Stimulated activated CD4-positive, alpha-beta T cell treated with anti-CD3 and anti-CD28 coated beads, Interleukin-4, amount 100 ng/mL, for 4 hours (primary cell): ENCODE measurements at regions not wholly inside any gene's neighbourhood (a gene's known extent, or its start where the extent isn't known, plus 50 kb on each side); places are given as distances from the start of the nearest gene placed in this dataset.
"Not testable (repeated sequence)": the region's sequence is repeated elsewhere in the genome, so short reads cannot be mapped to it uniquely, and the experiment has no call there.

Experiments used
- DNase-seq, 2 experiments: peaks; one replicate each; pipeline ENCODE4 v3.0.0-alpha.2; 2020

GRCh38 chr9:71632776-71633175 lies 135.5 kb downstream of the CEMIP2 start:
- DNase-seq, result no peak

- DNase-seq, result no peak
These were observed 137.8 kb downstream of the CEMIP2 start for GRCh38 chr9:71630377-71630995.

DNA sequence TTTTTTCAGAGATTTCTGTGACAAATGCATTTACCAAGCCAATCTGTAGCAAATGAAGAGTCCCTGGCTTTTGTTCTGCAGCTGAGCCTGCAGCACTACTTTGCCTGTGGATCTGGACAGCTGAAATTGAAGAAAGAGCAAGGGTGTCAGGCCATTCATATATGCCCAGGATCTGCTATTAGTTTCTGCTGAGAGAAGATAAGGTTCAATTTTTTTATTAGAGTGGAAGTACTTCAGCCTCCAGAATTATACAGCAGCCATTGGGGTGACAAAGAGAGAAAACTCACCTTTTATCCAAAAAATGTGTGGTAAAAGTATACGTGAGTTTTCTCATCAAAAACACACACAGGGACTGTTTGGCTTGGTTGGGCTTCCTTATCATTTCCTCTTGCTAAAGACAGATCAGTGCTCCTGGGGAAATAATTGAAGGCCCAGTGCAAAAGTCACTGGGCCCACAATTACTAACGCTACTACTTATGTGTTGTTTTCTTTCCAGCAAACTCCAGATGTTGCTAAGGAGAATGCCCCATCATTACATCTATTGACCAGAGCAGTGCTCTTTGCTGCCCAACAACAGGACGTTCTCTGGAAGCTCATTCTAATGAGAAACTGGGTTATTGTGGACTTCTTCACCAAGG lies 138.6 kb downstream of the CEMIP2 start:
- no peak for DNase-seq

DNA sequence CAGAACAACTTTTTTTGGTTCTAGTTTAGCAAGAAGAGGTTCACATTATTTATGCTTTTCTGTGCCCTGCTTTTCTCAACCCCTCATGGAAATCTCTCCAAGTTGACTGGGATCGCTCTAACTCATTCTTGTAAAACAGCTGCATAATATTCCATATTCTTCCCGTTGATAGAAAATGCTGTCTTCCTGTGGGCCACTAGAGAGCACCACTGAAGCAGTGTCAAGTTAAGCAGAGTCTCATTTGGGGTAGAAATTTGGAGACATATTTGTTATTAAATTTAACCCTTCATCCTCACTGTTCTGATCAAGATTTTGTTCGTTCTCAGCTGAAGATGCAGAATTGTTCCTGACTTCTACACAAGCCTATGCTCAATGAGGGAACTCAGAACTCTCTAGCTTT lies 140.1 kb downstream of the CEMIP2 start:
- no peak for DNase-seq

DNA sequence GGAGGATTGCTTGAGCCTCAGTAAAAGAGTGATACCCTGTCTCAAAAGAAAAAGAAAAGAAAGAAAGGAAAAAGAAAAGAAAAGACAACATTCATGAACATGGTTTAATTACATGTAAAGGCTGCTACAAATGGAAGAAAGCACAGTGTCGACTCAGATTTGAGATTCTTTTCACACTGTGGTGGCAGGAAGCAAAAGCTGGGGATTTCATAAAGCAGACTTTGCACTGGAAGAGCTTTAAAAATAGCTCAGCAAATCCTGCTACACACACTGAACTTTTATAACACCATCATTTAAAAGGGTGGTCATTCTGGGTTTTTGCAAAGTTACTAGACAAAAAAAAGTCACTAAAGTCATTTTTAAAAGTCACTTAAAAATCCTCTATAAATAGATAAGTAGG lies 140.8 kb downstream of the CEMIP2 start:
- DNase-seq, result no peak

- no peak for DNase-seq
These were observed 141.9 kb downstream of the CEMIP2 start for GRCh38 chr9:71626395-71626794.

DNA sequence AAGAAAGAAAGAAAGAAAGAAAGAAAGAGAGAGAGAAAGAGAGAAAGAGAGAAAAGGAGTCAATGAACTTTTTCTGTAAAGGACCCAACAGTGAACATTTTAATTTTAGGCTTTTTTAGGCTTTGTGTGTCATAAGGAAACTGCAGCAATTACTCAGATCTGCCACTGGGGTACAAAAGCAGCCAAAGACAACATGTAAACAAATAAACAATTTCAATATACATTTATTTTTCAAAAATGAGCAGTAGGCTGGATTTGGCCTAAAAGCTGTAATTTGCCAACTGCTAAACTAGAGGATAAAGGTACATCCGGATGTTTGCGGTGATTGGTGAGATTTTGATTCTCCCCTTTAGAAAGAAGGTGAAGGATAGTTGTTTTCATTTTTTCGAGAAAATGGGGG lies 143.6 kb downstream of the CEMIP2 start:
- DNase-seq, result no peak

GRCh38 chr9:71620746-71621145 lies 147.6 kb downstream of the CEMIP2 start:
- DNase-seq, result no peak

- DNase-seq, result no peak
These were observed 148.0 kb downstream of the CEMIP2 start for GRCh38 chr9:71620331-71620730.

DNA sequence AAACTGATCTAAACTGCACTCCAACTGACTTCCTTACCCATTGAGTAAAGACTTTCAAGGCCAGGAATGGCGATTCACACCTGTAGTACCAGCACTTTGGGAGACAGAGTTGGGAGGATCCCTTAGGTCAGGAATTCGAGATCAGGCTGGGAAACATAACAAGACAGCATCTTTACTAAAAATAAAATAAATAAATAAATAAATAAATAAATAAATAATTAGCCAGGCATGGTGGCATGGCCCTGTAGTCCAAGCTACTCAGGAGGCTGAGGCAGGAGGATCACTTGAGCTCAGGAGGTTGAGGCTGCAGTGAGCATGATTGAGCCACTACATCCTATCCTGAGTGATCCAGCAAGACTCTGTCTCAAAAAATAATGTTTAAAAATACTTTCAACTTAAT lies 148.4 kb downstream of the CEMIP2 start:
- no peak for DNase-seq

DNA sequence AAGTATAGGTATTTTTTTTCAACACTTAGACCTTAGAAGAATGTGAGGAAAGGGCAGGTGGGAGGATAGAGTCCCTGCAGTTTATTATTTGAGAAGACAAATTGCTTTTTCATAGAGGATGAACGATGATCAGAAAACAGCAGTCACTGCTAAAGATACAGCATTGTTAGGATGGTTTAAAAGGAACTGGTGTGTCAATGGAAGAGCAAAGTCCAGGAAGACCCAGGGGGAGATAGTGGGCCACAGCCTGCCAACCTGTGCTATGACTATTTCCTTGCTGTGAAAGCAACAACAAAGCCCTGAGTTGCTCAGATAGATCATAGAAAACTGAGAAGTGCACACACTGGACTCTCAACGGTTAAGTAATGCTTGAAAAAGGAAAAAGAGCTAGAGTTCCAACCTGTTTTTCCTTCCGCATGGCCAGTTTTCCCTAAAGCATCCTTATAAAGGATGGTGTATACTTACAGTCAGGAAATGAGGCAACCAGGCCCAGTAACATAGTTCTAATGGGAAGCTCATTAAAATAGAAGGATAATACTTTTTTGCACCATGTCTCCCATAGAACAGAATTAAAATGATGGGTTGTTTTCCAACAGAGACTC lies 153.8 kb downstream of the CEMIP2 start:
- no peak for DNase-seq

DNA sequence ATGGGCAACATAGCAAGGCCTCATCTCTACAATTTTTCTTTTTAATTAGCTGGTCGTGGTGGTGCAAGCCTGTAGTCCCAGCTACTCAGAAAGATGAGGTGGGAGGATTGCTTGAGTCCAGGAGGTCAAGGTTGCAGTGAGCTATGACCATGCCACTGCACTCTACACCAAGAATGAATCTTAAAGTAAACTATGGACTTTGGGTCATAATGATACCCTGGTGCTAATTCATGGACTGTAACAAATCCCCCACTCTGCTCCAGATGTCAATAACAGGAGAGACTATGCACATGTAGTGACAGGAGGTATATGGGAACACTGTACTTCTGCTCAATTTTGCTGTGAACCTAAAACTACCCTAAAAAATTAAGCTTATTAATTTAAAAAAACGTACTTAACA lies 155.4 kb downstream of the CEMIP2 start:
- DNase-seq, result no peak

DNA sequence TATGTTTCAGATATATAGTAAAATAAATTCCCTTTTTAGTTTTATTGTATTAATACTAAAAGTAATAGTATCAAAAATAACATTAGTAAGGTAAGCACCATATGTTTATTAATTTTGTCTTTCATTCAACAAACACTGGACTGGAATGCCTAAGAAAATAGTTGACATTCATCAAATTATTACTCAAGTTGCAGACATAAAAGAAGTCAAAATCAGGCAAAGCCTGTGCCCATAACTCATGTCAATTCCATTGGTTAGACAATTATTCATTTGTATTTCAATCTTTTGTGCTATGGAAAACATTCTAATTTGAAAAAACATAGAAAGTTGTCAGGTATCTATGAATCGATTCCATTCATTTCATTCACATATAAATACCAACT lies 158.9 kb downstream of the CEMIP2 start:
- DNase-seq, result no peak

DNA sequence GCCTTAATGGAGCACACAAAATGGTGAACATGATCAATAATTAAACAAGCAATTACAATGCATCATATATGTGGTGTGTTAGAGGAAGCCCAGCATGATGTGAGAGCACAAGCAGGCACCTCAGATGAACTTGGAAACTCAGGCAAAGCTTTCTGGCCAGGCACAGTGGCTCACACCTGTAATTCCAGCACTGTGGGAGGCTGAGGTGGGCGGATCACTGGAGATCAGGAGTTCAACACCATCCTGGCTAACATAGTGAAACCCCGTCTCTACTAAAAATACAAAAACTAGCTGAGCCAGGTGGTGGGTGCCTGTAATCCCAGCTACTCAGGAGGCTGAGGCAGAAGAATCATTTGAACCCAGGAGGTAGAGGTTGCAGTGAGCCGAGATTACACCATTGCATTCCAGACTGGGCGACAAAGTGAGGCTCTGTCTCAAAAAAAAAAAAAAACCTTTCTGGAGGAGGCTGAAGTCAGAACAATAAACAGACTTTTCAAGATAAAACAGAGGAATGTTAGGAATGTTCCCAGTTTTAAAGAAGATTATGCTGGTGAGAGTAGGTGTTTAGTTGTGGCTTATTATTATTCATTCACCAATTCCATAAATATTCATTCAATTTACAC lies 159.4 kb downstream of the CEMIP2 start:
- no peak for DNase-seq

DNA sequence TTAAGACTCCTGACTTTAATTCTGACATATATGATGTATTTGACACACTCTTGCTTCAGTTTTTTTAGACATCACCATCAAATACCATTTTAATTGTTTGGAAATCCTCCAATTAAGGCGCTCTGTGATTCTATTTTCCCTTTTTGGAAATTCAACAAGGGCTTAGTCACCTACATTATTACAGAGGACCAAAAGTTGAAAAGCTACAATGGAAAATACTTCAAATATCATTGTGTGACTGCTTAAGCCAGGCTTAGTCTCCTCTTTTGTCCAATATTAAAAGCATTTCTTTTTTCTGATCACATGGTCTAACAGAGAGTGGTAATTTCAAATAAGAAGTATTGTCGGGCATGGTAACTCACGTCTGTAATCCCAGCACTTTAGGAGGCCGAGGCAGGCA lies 160.3 kb downstream of the CEMIP2 start:
- DNase-seq, result no peak

GRCh38 chr9:71607461-71607881 lies 160.8 kb downstream of the CEMIP2 start:
- no peak for DNase-seq

DNA sequence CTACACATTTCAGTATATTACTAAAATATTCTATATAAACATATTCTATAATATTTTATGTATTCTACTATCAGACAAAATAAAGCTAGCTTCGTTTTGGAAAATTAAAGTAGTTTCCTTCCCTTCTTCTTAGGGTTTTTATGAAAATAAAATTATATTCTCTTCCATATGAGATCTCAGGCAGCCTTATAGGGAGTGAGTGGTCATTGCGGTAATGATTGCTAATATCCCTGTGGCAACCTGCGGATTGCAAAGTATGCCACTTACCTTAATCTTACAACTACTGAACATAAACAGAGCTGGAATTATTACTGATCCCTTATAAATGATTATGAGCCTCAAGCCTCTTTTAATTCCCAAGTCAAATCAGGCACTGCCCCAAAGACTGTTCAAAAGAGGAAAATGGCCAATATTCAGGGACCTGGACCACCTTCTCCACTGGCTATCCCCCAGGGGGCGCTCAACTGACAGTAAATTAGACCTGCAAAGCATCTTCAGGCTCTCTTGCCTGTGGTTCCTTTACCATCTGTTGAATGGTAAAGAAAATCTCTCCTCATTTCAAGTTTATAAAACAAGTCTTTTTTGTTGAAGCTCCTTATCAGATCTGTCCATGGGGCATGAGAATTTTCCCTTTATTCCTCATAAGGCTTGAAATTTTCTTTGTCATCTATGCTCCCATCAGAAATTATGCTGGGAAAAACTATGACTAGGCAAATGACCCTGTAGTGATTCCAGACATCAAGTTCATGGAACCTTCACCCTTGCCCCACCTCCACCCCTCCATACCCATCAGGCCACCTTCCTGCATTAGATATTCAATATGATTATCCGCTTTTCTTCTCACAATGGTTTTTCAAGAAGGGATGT lies 163.9 kb downstream of the CEMIP2 start:
- DNase-seq, result peak; percentile 70 to 76

DNA sequence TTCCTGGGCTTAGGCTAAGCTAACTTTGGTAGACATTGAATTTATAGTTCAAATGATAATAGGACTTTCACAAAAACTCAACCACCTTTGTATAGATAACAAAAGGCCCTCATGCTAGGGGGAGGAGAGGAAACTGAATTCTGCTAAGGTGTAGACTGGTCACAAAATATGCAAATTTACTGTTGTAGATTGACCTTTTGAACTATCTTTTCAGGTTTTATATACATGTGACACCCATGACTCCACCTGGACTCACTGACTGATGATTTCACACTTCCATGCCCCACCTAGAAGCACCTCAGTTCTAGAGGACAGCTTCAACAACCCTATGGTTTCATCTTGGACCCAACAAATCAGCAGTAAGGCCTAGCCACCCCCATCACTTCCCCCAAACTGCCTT lies 165.7 kb downstream of the CEMIP2 start:
- no peak for DNase-seq

GRCh38 chr9:71595762-71596161 lies 172.6 kb downstream of the CEMIP2 start:
- DNase-seq, result not testable (repeated sequence)

DNA sequence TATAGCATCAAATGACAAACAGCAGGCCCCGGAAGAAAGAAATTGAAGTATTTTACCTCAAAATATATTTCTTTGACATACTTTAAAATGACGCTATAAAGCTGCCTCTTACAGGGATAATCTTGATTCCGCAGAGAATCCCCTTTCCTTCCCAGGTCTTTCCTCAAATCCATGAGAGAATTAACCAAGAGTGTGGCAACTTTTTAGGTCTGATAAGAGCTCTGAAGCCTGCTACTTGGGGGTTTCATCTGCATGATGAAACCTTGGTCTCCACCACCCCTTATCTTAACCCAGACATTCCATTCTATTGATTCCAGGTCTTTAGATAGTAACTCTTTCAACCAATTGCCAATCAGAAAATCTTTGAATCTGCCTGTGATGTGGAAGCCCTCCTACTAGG lies 173.8 kb downstream of the CEMIP2 start:
- DNase-seq, result no peak

DNA sequence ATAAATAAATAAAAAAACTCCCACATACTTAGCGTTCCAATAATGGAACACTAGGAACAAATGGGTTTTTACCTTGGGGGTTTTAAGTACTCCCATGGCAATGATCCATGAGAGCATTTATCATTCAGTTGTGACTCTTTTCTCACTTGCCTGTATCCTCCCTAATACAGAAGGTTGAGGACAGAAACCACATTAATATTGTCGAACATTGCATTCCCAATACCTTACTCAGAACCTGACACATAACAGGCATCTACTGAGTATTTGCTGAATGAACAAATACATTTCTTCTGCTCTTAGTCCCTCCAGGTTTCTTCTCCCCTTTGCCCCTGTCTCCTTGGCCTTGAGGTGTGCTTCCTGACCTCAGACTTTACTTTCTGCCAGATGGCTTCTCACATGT lies 175.9 kb downstream of the CEMIP2 start:
- no peak for DNase-seq

DNA sequence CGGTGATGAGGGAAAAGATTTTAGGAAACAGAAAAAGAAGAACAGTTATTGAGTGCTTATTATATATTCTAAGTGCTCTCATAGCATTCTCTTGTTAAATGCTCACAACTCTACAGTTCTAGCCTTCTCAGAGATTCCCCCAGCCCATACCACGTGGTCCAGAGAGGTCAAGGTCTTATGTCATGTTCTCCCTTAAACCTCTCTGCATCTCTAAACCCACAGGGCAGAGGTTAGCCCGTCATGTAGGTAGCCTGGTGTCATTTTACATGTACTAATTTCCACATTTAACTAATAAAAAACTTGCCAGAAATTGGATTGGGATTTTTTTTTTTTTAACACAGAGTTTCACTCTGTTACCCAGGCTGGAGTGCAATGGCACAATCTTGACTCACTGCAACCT lies 178.0 kb downstream of the CEMIP2 start:
- no peak for DNase-seq

DNA sequence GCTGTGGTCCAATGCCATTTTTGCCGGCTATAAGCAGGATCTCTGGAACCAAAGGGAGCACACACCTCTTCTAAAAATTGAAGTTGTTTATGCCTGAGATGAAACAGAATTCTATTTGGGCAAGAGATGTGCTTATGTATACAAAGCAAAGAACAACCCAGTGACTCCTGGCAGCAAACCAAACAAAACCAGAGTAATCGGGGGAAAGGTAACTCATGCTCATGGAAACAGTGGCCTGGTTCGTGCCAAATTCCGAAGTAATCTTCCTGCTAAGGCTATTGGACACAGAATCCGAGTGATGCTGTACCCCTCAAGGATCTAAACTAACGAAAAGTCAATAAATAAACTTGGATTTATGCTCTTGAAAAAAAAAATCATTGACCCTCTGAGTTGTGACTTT lies 178.7 kb downstream of the CEMIP2 start:
- no peak for DNase-seq
